ENCODE measurements at regions not wholly inside any gene's neighbourhood (a gene's known extent, or its start where the extent isn't known, plus 50 kb on each side); places are given as distances from the start of the nearest gene placed in this dataset.

DNA sequence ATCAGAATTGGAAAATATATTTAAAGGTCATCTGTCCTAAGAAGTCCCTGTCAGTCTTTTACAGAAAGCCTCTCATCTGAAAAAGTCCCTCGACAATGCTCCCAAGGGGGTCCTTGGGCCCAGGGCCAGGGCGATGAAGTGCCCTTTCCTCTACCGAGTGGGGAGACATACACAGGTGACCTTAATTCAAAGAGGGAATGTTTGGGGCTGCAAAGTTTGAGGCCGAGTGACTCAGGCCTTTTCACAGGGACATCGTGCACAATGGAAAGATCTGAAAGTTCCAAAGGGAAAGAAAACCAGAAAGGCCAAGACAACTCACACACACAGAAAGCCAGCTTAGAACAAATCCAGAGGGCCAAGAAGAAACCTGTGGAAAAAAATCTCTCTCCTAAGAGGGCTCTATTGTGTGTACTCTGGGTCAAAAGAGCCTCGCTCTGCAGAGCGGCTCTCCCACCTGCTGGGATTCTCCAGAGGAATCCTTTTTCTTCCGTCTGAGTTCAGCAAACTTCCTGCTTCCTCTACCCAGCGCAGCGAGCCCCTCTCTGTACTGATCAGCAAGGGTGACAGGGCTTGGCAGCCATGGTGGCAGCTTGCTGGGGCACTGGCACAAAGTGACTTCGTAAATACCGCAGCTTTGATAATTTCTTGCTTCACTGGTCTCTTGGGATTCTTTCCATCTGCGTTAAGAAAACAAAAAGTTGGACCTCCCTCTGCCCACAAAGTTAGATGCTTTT is 259.1 kb downstream of the OPA1 start:
- TF ChIP-seq GATA3 (IDR thresholded peaks at IDR 0.05; ENCODE audit: low read depth, low read length) (no peak), GATA2 (IDR thresholded peaks at IDR 0.05; ENCODE audit: low read depth, low read length) (no peak)

Data from SH-SY5Y (cell line).